Epithelial cell of esophagus (primary cell): ENCODE measurements at regions not wholly inside any gene's neighbourhood (a gene's known extent, or its start where the extent isn't known, plus 50 kb on each side); places are given as distances from the start of the nearest gene placed in this dataset.
"Not testable (repeated sequence)": the region's sequence is repeated elsewhere in the genome, so short reads cannot be mapped to it uniquely, and the experiment has no call there.

ENCODE experiments used
- DNase-seq: peaks from one replicate; pipeline ENCODE4 v3.0.0; 2010; ENCODE audit warnings: low read depth
- H3K4me3 ChIP-seq: 2 replicates; pipeline ENCODE4 v1.5.1; 2011; ENCODE audit warnings: mild to moderate bottlenecking, low read length, control low read depth
- TF ChIP-seq, protein P1 (sequence below): IDR thresholded peaks from 2 replicates; pipeline ENCODE4 v1.5.1; 2011; ENCODE audit warnings: low read depth, mild to moderate bottlenecking, low read length, control low read depth, inconsistent platforms; ENCODE audit not compliant: insufficient read depth; ENCODE audit errors: missing control alignments

DNA sequence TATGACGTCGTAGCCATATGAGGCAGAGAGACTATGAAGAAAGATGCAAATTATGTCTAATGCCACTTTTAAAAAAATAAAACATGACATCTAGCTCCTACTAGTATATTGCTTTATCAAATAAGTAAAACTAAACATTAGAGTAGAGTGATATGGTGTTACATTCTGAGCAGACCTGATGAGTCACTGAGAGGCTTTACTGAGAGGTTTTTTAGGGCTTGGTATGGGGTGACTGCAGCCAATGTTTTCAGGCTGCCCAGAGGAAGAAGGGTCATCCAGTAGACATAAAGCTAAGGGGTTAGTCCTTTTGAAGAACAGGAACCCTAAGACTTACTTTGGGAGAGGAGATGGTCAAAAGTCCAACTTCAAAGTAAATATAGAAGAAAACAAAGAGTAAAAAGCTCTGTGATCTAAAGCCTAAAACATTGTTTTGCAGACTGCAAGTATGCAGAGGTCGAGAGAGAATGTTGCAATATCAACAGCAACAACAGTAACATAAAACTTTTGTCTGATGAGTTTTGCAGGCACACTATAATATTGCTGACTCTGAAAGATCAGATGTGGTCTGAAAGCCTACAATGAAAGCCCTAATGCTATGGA is 774.7 kb downstream of the TMTC2 start:
- peak; percentile 17 for DNase-seq
- TF ChIP-seq, protein P1, sequence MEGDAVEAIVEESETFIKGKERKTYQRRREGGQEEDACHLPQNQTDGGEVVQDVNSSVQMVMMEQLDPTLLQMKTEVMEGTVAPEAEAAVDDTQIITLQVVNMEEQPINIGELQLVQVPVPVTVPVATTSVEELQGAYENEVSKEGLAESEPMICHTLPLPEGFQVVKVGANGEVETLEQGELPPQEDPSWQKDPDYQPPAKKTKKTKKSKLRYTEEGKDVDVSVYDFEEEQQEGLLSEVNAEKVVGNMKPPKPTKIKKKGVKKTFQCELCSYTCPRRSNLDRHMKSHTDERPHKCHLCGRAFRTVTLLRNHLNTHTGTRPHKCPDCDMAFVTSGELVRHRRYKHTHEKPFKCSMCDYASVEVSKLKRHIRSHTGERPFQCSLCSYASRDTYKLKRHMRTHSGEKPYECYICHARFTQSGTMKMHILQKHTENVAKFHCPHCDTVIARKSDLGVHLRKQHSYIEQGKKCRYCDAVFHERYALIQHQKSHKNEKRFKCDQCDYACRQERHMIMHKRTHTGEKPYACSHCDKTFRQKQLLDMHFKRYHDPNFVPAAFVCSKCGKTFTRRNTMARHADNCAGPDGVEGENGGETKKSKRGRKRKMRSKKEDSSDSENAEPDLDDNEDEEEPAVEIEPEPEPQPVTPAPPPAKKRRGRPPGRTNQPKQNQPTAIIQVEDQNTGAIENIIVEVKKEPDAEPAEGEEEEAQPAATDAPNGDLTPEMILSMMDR: no peak
- H3K4me3 ChIP-seq: no peak overlapping the region

- H3K4me3 ChIP-seq: no peak overlapping the region
- TF ChIP-seq, protein P1: no peak
These were observed 764.5 kb downstream of the TMTC2 start for GRCh38 chr12:83451189-83451588.

GRCh38 chr12:83434600-83434999 is 747.9 kb downstream of the TMTC2 start:
- TF ChIP-seq, protein P1: peak; percentile 3
- no peak overlapping the region for H3K4me3 ChIP-seq
- DNase-seq: no peak

More at GRCh38 chr12:83451189-83451588, 764.5 kb downstream of the TMTC2 start:
- no peak for DNase-seq

DNA sequence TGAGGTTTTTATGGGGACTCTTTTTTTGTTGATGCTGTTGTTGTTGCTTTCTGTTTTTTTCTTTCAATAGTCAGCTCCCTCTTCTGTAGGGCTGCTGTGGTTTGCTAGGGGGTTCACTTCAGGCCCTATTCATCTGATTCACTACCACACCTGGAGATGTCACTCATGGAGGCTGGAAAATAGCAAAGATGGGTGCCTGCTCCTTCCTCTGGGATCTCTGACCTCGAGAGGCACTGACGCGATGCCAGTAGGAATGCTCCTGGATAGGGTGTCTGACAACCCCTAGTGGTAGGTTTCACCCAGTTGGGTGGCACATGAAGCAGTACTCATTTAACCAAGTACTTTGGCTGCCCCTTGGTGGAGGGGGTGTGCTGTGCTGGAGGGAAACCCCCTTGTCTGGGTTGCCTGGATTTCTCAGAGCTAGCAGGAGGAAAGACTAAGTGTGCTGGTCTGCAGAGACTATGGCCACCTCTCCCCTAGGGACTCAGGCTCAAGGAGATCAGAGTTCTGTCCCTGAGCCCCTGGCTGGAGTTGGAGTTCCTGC is 745.5 kb downstream of the TMTC2 start:
- TF ChIP-seq, protein P1: no peak
- H3K4me3 ChIP-seq: no peak overlapping the region
- DNase-seq: no peak

- DNase-seq, H3K4me3 ChIP-seq: not testable (repeated sequence)
These were observed 741.0 kb downstream of the TMTC2 start for GRCh38 chr12:83427586-83428136.

DNA sequence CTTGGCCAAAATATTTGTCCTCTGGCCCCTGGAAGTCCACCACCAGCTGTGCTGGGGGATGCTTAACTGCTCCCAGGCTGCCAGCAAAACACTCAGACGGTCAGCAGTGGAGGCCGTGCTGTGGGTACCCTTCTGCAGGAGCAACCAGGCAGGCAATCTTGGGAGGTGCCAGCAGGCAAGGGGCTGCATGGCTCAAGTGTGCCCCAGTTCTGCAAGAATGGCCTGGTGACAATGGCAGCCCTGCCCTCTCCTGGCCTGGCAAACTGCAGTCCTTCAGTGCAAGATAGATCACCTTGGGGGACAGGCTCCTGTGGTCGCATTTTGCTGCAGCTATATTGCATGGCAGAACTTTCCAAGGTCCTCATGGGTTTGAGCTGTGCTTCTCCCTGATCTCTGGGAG is 728.3 kb downstream of the TMTC2 start:
- H3K4me3 ChIP-seq: no peak overlapping the region
- TF ChIP-seq, protein P1: no peak
- no peak for DNase-seq

GRCh38 chr12:83408851-83409250 is 722.1 kb downstream of the TMTC2 start:
- no peak overlapping the region for H3K4me3 ChIP-seq
- no peak for DNase-seq
- TF ChIP-seq, protein P1: no peak
